ENCODE measurements at regions not wholly inside any gene's neighbourhood (a gene's known extent, or its start where the extent isn't known, plus 50 kb on each side); places are given as distances from the start of the nearest gene placed in this dataset.
"Not testable (repeated sequence)": the region's sequence is repeated elsewhere in the genome, so short reads cannot be mapped to it uniquely, and the experiment has no call there.

GRCh38 chr15:54840621-54841398 is 355.9 kb downstream of the RSL24D1 start:
- DNase-seq = no peak

- DNase-seq = no peak
Measured at GRCh38 chr15:54839379-54839778, 357.4 kb downstream of the RSL24D1 start.

GRCh38 chr15:54836052-54836795 is 360.5 kb downstream of the RSL24D1 start:
- no peak for DNase-seq

GRCh38 chr15:54829821-54830220 is 366.9 kb downstream of the RSL24D1 start:
- DNase-seq = no peak

GRCh38 chr15:54820811-54821210 is 375.9 kb downstream of the RSL24D1 start:
- no peak for DNase-seq

GRCh38 chr15:54820098-54820497 is 376.6 kb downstream of the RSL24D1 start:
- DNase-seq = no peak

- no peak for DNase-seq
Measured at GRCh38 chr15:54816401-54816800, 380.3 kb downstream of the RSL24D1 start.

- no peak for DNase-seq
Measured at GRCh38 chr15:54815556-54815955, 381.2 kb downstream of the RSL24D1 start.

- DNase-seq = no peak
Measured at GRCh38 chr15:54812383-54812782, 384.4 kb downstream of the RSL24D1 start.

GRCh38 chr15:54810496-54810895 is 386.2 kb downstream of the RSL24D1 start:
- no peak for DNase-seq

- no peak for DNase-seq
Measured at GRCh38 chr15:54810031-54810430, 386.7 kb downstream of the RSL24D1 start.

GRCh38 chr15:54808321-54808720 is 388.4 kb downstream of the RSL24D1 start:
- no peak for DNase-seq

- DNase-seq = no peak
Measured at GRCh38 chr15:54803987-54804386, 392.8 kb downstream of the RSL24D1 start.

GRCh38 chr15:54803134-54803808 is 393.5 kb downstream of the RSL24D1 start:
- DNase-seq = no peak

- DNase-seq = no peak
Measured at GRCh38 chr15:54792526-54792925, 404.2 kb downstream of the RSL24D1 start.

- no peak for DNase-seq
Measured at GRCh38 chr15:54790693-54791092, 406.0 kb downstream of the RSL24D1 start.

- no peak for DNase-seq
Measured at GRCh38 chr15:54789376-54789775, 407.4 kb downstream of the RSL24D1 start.

GRCh38 chr15:54781220-54781619 is 415.5 kb downstream of the RSL24D1 start:
- DNase-seq = not testable (repeated sequence)

GRCh38 chr15:54779271-54779670 is 417.5 kb downstream of the RSL24D1 start:
- no peak for DNase-seq

GRCh38 chr15:54776410-54776809 is 420.3 kb downstream of the RSL24D1 start:
- no peak for DNase-seq

GRCh38 chr15:54772663-54773062 is 424.1 kb downstream of the RSL24D1 start:
- DNase-seq = no peak

GRCh38 chr15:54749461-54749860 is 447.3 kb downstream of the RSL24D1 start:
- not testable (repeated sequence) for DNase-seq

GRCh38 chr15:54722342-54722986 is 474.3 kb downstream of the RSL24D1 start:
- DNase-seq = no peak
